Smooth muscle cell of the brain vasculature (primary cell): ENCODE measurements at regions not wholly inside any gene's neighbourhood (a gene's known extent, or its start where the extent isn't known, plus 50 kb on each side); places are given as distances from the start of the nearest gene placed in this dataset.
A peak's percentile ranks its signal among the peaks of the same experiment; 100 is the strongest.

Experiments
- DNase-seq: peaks from one replicate; pipeline ENCODE4 v3.0.0-alpha.2; 2012; ENCODE audit warnings: low read depth, low spot score

- no peak for DNase-seq
These were observed 1042.1 kb downstream of the TUSC7 start for GRCh38 chr3:117751651-117752050.

GRCh38 chr3:117752984-117753717, 1043.6 kb downstream of the TUSC7 start:
- DNase-seq: no peak

GRCh38 chr3:117754058-117754457, 1044.5 kb downstream of the TUSC7 start:
- no peak for DNase-seq

GRCh38 chr3:117754841-117755240, 1045.3 kb downstream of the TUSC7 start:
- no peak for DNase-seq

- DNase-seq: no peak
These were observed 1047.0 kb downstream of the TUSC7 start for GRCh38 chr3:117756563-117756962.

GRCh38 chr3:117761703-117762620, 1052.4 kb downstream of the TUSC7 start:
- no peak for DNase-seq

- DNase-seq: no peak
These were observed 1053.0 kb downstream of the TUSC7 start for GRCh38 chr3:117762621-117763037.

GRCh38 chr3:117763561-117763960, 1054.0 kb downstream of the TUSC7 start:
- no peak for DNase-seq

- no peak for DNase-seq
These were observed 1059.0 kb downstream of the TUSC7 start for GRCh38 chr3:117768581-117768980.

GRCh38 chr3:117774130-117774529, 1064.6 kb downstream of the TUSC7 start:
- DNase-seq: no peak

- no peak for DNase-seq
These were observed 1076.8 kb downstream of the TUSC7 start for GRCh38 chr3:117786349-117786748.

- DNase-seq: peak; percentile 85
These were observed 1078.5 kb downstream of the TUSC7 start for GRCh38 chr3:117788061-117788460.

- DNase-seq: peak; percentile 12
These were observed 1078.9 kb downstream of the TUSC7 start for GRCh38 chr3:117788506-117788905.

- no peak for DNase-seq
These were observed 1080.8 kb downstream of the TUSC7 start for GRCh38 chr3:117790235-117790987.

GRCh38 chr3:117793622-117794265, 1084.2 kb downstream of the TUSC7 start:
- DNase-seq: no peak

GRCh38 chr3:117798221-117798620, 1088.6 kb downstream of the TUSC7 start:
- DNase-seq: no peak

- no peak for DNase-seq
These were observed 1089.3 kb downstream of the TUSC7 start for GRCh38 chr3:117798687-117799386.

- no peak for DNase-seq
These were observed 1089.8 kb downstream of the TUSC7 start for GRCh38 chr3:117799387-117799735.

- no peak for DNase-seq
These were observed 1092.3 kb downstream of the TUSC7 start for GRCh38 chr3:117801912-117802239.

- no peak for DNase-seq
These were observed 1099.9 kb downstream of the TUSC7 start for GRCh38 chr3:117809186-117810081.
